GM18505 (cell line): ENCODE measurements at regions not wholly inside any gene's neighbourhood (a gene's known extent, or its start where the extent isn't known, plus 50 kb on each side); places are given as distances from the start of the nearest gene placed in this dataset.
"Not testable (repeated sequence)": the region's sequence is repeated elsewhere in the genome, so short reads cannot be mapped to it uniquely, and the experiment has no call there.

Experiments used
- ATAC-seq: cut with Tn5 transposase; IDR thresholded peaks from one replicate; pipeline ENCODE4 v1.9.1; 2021; ENCODE audit not compliant: unreplicated experiment
- POLR2A ChIP-seq: IDR thresholded peaks from 4 replicates; pipeline ENCODE4 v1.6.1; 2011; ENCODE audit warnings: borderline replicate concordance; ENCODE audit not compliant: insufficient read depth, insufficient read length; ENCODE audit errors: extremely low read depth

GRCh38 chr20:47861116-47861515 is 75.8 kb upstream of the SULF2 start:
- no peak for ATAC-seq
- TF ChIP-seq POLR2A: no peak

GRCh38 chr20:47860049-47860830 is 75.0 kb upstream of the SULF2 start:
- TF ChIP-seq POLR2A: no peak
- no peak for ATAC-seq

GRCh38 chr20:47859278-47859677 is 74.0 kb upstream of the SULF2 start:
- no peak for TF ChIP-seq POLR2A
- ATAC-seq: no peak

GRCh38 chr20:47857569-47858464 is 72.5 kb upstream of the SULF2 start:
- no peak for TF ChIP-seq POLR2A
- ATAC-seq: no peak

GRCh38 chr20:47857187-47857568 is 71.9 kb upstream of the SULF2 start:
- ATAC-seq: no peak
- no peak for TF ChIP-seq POLR2A

- ATAC-seq: no peak
These were observed 70.5 kb upstream of the SULF2 start for GRCh38 chr20:47855799-47856198.

GRCh38 chr20:47854687-47855212 is 69.5 kb upstream of the SULF2 start:
- ATAC-seq: no peak
- TF ChIP-seq POLR2A: no peak

More at GRCh38 chr20:47855799-47856198, 70.5 kb upstream of the SULF2 start:
- no peak for TF ChIP-seq POLR2A

GRCh38 chr20:47851774-47852173 is 66.5 kb upstream of the SULF2 start:
- no peak for TF ChIP-seq POLR2A
- ATAC-seq: no peak

- TF ChIP-seq POLR2A: no peak
- ATAC-seq: no peak
These were observed 64.9 kb upstream of the SULF2 start for GRCh38 chr20:47850146-47850545.

- no peak for ATAC-seq
- TF ChIP-seq POLR2A: no peak
These were observed 64.3 kb upstream of the SULF2 start for GRCh38 chr20:47849596-47849995.

GRCh38 chr20:47849006-47849405 is 63.7 kb upstream of the SULF2 start:
- ATAC-seq: no peak
- TF ChIP-seq POLR2A: no peak

GRCh38 chr20:47848534-47848933 is 63.3 kb upstream of the SULF2 start:
- not testable (repeated sequence) for ATAC-seq

- no peak for TF ChIP-seq POLR2A
- no peak for ATAC-seq
These were observed 62.7 kb upstream of the SULF2 start for GRCh38 chr20:47847884-47848485.

- ATAC-seq: not testable (repeated sequence)
These were observed 61.9 kb upstream of the SULF2 start for GRCh38 chr20:47847220-47847619.

- not testable (repeated sequence) for ATAC-seq
These were observed 61.4 kb upstream of the SULF2 start for GRCh38 chr20:47846651-47847050.

- not testable (repeated sequence) for ATAC-seq
These were observed 60.2 kb upstream of the SULF2 start for GRCh38 chr20:47845382-47845977.

GRCh38 chr20:47844568-47844906 is 59.3 kb upstream of the SULF2 start:
- not testable (repeated sequence) for ATAC-seq
